IMR-90 (cell line): ENCODE measurements at regions not wholly inside any gene's neighbourhood (a gene's known extent, or its start where the extent isn't known, plus 50 kb on each side); places are given as distances from the start of the nearest gene placed in this dataset.

Experiments
- BHLHE40 ChIP-seq: fragments of 150-350 bp; IDR thresholded peaks from 2 replicates; pipeline ENCODE4 v1.6.1; 2016; ENCODE audit warnings: mild to moderate bottlenecking, low read depth, low read length
- CEBPB ChIP-seq: IDR thresholded peaks from 2 replicates; pipeline ENCODE4 v1.6.1; 2012; ENCODE audit warnings: low read depth, low read length, improper control_type of control experiment
- CTCF ChIP-seq: conservative IDR thresholded peaks from 2 replicates; pipeline ENCODE4 v1.5.1; 2012; ENCODE audit warnings: mild to moderate bottlenecking, low read depth, low read length, improper control_type of control experiment
- RFX5 ChIP-seq: IDR thresholded peaks from 2 replicates; pipeline ENCODE4 v1.8.0; 2012; ENCODE audit warnings: low read depth, mild to moderate bottlenecking, low read length, moderate library complexity

GRCh38 chr15:37818152-37818677, 116.2 kb upstream of the TMCO5A start:
- TF ChIP-seq CTCF (no peak), BHLHE40 (no peak), CEBPB (no peak), RFX5 (no peak)
